ENCODE measurements at regions not wholly inside any gene's neighbourhood (a gene's known extent, or its start where the extent isn't known, plus 50 kb on each side); places are given as distances from the start of the nearest gene placed in this dataset.

GRCh38 chrX:38856670-38857265 is 55.5 kb downstream of the MID1IP1 start:
- DNase-seq (ENCODE audit: low read depth): no peak

GRCh38 chrX:38857736-38858523 is 56.7 kb downstream of the MID1IP1 start:
- DNase-seq (ENCODE audit: low read depth): no peak

- no peak for DNase-seq (ENCODE audit: low read depth)
These were observed 58.3 kb downstream of the MID1IP1 start for GRCh38 chrX:38859602-38860001.

GRCh38 chrX:38860106-38861013 is 59.1 kb downstream of the MID1IP1 start:
- DNase-seq (ENCODE audit: low read depth): peak; percentile 22

GRCh38 chrX:38861489-38861888 is 60.2 kb downstream of the MID1IP1 start:
- no peak for DNase-seq (ENCODE audit: low read depth)

- DNase-seq (ENCODE audit: low read depth): no peak
These were observed 60.8 kb downstream of the MID1IP1 start for GRCh38 chrX:38862100-38862499.

- DNase-seq (ENCODE audit: low read depth): no peak
These were observed 62.9 kb downstream of the MID1IP1 start for GRCh38 chrX:38864165-38864564.

- no peak for DNase-seq (ENCODE audit: low read depth)
These were observed 67.1 kb downstream of the MID1IP1 start for GRCh38 chrX:38868321-38868720.

GRCh38 chrX:38868941-38869401 is 67.7 kb downstream of the MID1IP1 start:
- no peak for DNase-seq (ENCODE audit: low read depth)

GRCh38 chrX:38870361-38870895 is 69.2 kb downstream of the MID1IP1 start:
- no peak for DNase-seq (ENCODE audit: low read depth)

- no peak for DNase-seq (ENCODE audit: low read depth)
These were observed 70.1 kb downstream of the MID1IP1 start for GRCh38 chrX:38871129-38872029.

- DNase-seq (ENCODE audit: low read depth): no peak
These were observed 76.1 kb downstream of the MID1IP1 start for GRCh38 chrX:38877366-38877765.

GRCh38 chrX:38878641-38879340 is 77.5 kb downstream of the MID1IP1 start:
- no peak for DNase-seq (ENCODE audit: low read depth)

GRCh38 chrX:38879631-38880220 is 78.5 kb downstream of the MID1IP1 start:
- DNase-seq (ENCODE audit: low read depth): no peak

GRCh38 chrX:38880296-38880854 is 79.1 kb downstream of the MID1IP1 start:
- DNase-seq (ENCODE audit: low read depth): no peak

- DNase-seq (ENCODE audit: low read depth): no peak
These were observed 79.8 kb downstream of the MID1IP1 start for GRCh38 chrX:38881066-38881465.

GRCh38 chrX:38881727-38882126 is 80.5 kb downstream of the MID1IP1 start:
- no peak for DNase-seq (ENCODE audit: low read depth)

- no peak for DNase-seq (ENCODE audit: low read depth)
These were observed 81.8 kb downstream of the MID1IP1 start for GRCh38 chrX:38882894-38883626.

- DNase-seq (ENCODE audit: low read depth): no peak
These were observed 84.9 kb downstream of the MID1IP1 start for GRCh38 chrX:38886112-38886511.
